Lower leg skin (tissue), 3 donors: ENCODE measurements at regions not wholly inside any gene's neighbourhood (a gene's known extent, or its start where the extent isn't known, plus 50 kb on each side); places are given as distances from the start of the nearest gene placed in this dataset.

Source experiments
- CTCF ChIP-seq, 3 donors: fragments of 450-650 bp; IDR thresholded peaks; one replicate each; pipeline ENCODE4 v1.5.1; 2016; ENCODE audit warnings: antibody characterized with exemption in 3 of 3, mild to moderate bottlenecking in 3 of 3, moderate library complexity in 2 of 3
- POLR2A ChIP-seq, 2 donors: fragments of 450-650 bp; IDR thresholded peaks; one replicate each; pipeline ENCODE4 v1.6.1; 2016 to 2017; ENCODE audit warnings: antibody characterized with exemption in 2 of 2, mild to moderate bottlenecking in 1 of 2, moderate library complexity in 1 of 2

DNA sequence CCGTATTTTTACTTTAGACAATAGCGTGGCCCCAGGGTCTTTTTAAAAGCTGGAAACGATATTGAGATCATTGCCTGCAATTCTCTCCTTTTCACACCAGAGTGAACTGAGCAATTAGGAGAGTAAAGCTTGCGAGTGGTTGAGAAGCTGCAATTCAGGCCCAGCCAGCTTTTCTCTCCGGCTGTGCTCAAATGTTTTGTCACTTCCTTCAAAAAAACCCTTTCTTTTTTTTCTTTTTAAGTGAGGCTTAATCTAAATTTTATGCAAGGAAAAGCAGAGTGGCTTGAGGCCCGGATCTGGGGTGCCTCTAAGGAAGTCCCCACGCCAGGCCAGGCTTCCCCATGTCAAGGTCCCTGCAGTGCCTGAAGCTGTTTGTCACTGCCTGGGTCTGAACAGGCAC lies 433.9 kb downstream of the GLRX3 start:
- TF ChIP-seq CTCF (IDR thresholded peaks at IDR 0.05), result no peak
- TF ChIP-seq POLR2A (IDR thresholded peaks at IDR 0.05), result no peak
